K562 (cell line): ENCODE measurements at regions not wholly inside any gene's neighbourhood (a gene's known extent, or its start where the extent isn't known, plus 50 kb on each side); places are given as distances from the start of the nearest gene placed in this dataset.

Experiments used
- ATAC-seq: fragments of 200-7000 bp; cut with Tn5 transposase; 3 replicates; pipeline ENCODE4 v1.9.1; 2020; ENCODE audit warnings: moderate library complexity
- BruUV-seq: library from RNA; stranded (reverse); fragments of 400-500 nt; replicated peaks from 2 replicates; lab custom pipeline; 2021; lab: Mats Ljungman, UMichigan
- CTCF ChIA-PET: fragments of 300-600 bp; formaldehyde crosslinking; extraction: SDS; loops from one replicate; lab custom pipeline; 2021; ENCODE audit warnings: low intra/inter-chr PET ratio; lab: Yijun Ruan, JAX
- POLR2A ChIA-PET: fragments of 300-600, 350-650 bp; sonication (Branson Sonifier 250); formaldehyde crosslinking; extraction: SDS; loops from one replicate; lab custom pipeline; 2021; ENCODE audit warnings: antibody characterized with exemption, inconsistent platforms; lab: Yijun Ruan, JAX
- DNase-seq, 4 experiments: peaks; one replicate each; pipeline versions ENCODE4 v3.0.0 to v3.0.0-alpha.2; 2011 to 2018; ENCODE audit warnings: low spot score in 3 of 4, mixed read lengths in 3 of 4; ENCODE audit errors: extremely low read depth in 1 of 4
- FAIRE-seq: peaks from 2 replicates; lab custom pipeline; 2011; peaks lifted over from hg19 to GRCh38; lab: Jason Lieb, UNC
- H2AFZ ChIP-seq: 2 replicates; pipeline ENCODE4 v1.6.0; 2011; ENCODE audit warnings: low read depth, low read length, control low read depth, inconsistent platforms
- H3K27ac ChIP-seq: fragments of 200-600 bp; 3 replicates; pipeline ENCODE4 v1.8.0; 2011; ENCODE audit warnings: low read depth, mild to moderate bottlenecking, control low read depth, inconsistent platforms, low read length, moderate library complexity, mixed read lengths; ENCODE audit errors: extremely low read depth
- H3K27me3 ChIP-seq, 2 experiments: fragments of 300-600 bp in 1 of 2; 2 replicates in 1 of 2; 3 replicates in 1 of 2; pipeline versions ENCODE4 v1.6.0 to v1.8.0; 2011; ENCODE audit warnings: inconsistent platforms in 2 of 2, low read length in 2 of 2, mild to moderate bottlenecking in 1 of 2, mixed read lengths in 1 of 2, moderate library complexity in 1 of 2; ENCODE audit not compliant: control insufficient read depth in 2 of 2, insufficient read depth in 2 of 2
- H3K36me3 ChIP-seq: fragments of 300-600 bp; 3 replicates; pipeline ENCODE4 v1.8.0; 2011; ENCODE audit warnings: mild to moderate bottlenecking, low read length, inconsistent platforms; ENCODE audit not compliant: control insufficient read depth, insufficient read depth
- H3K4me1 ChIP-seq, 2 experiments: fragments of 200-600 bp in 1 of 2; replicated peaks in 1 of 2; 2 replicates in 1 of 2; 3 replicates in 1 of 2; pipeline versions ENCODE4 v1.5.1 to v1.8.0; 2011; ENCODE audit warnings: inconsistent platforms in 2 of 2, low read length in 2 of 2, mild to moderate bottlenecking in 1 of 2, mixed read lengths in 1 of 2, moderate library complexity in 1 of 2; ENCODE audit not compliant: control insufficient read depth in 2 of 2, insufficient read depth in 2 of 2
- H3K4me2 ChIP-seq: 2 replicates; pipeline ENCODE4 v1.6.1; 2011; ENCODE audit warnings: low read length, control low read depth, inconsistent platforms, mixed read lengths; ENCODE audit not compliant: insufficient read depth
- H3K4me3 ChIP-seq: fragments of 200-600 bp; sonication (generic), shearing (Covaris generic); 2 replicates; pipeline ENCODE4 v1.5.1; 2016; ENCODE audit warnings: control low read depth, inconsistent platforms
- H3K79me2 ChIP-seq: fragments of 200-600 bp; 3 replicates; pipeline ENCODE4 v1.8.0; 2011; ENCODE audit warnings: low read length, inconsistent platforms; ENCODE audit not compliant: control insufficient read depth, insufficient read depth
- H3K9ac ChIP-seq, 2 experiments: 2 replicates each; pipeline versions ENCODE4 v1.6.0 to v1.6.1; 2011; ENCODE audit warnings: low read depth in 2 of 2, low read length in 2 of 2, control low read depth in 1 of 2, inconsistent platforms in 1 of 2, mild to moderate bottlenecking in 1 of 2, mixed read lengths in 1 of 2; ENCODE audit not compliant: insufficient read depth in 1 of 2
- H3K9me1 ChIP-seq: one replicate; pipeline ENCODE4 v1.6.0; 2011; ENCODE audit warnings: inconsistent platforms, mild to moderate bottlenecking, low read length, moderate library complexity; ENCODE audit not compliant: control insufficient read depth, insufficient read depth
- H3K9me3 ChIP-seq: replicated peaks from 2 replicates; pipeline ENCODE4 v1.5.1; 2011; ENCODE audit warnings: low read depth, low read length, inconsistent platforms; ENCODE audit not compliant: control insufficient read depth, insufficient read depth
- H4K20me1 ChIP-seq: replicated peaks from 2 replicates; pipeline ENCODE4 v1.6.1; 2011; ENCODE audit warnings: low read length, inconsistent platforms, mixed read lengths; ENCODE audit not compliant: control insufficient read depth, insufficient read depth
- BACH1 ChIP-seq: fragments of 200-800 bp; sonication (Bioruptor generic); IDR thresholded peaks from 2 replicates; pipeline ENCODE4 v1.6.1; 2016; ENCODE audit warnings: missing genetic modification characterization, missing compliant biosample characterization
- EP300 ChIP-seq: IDR thresholded peaks from 2 replicates; pipeline ENCODE4 v1.6.1; 2012; ENCODE audit warnings: low read length, improper control_type of control experiment
- MBD1 ChIP-seq: fragments of 250-450 bp; sonication (Bioruptor Pico); IDR thresholded peaks from 2 replicates; pipeline ENCODE4 v1.8.0; 2022; ENCODE audit warnings: inconsistent platforms
- NFIC ChIP-seq: fragments of 450-650 bp; IDR thresholded peaks from 2 replicates; pipeline ENCODE4 v1.6.1; 2017; ENCODE audit warnings: mild to moderate bottlenecking, inconsistent platforms
- SRF ChIP-seq, 2 experiments: fragments of 250-450, 450-650 bp in 1 of 2; sonication (Bioruptor Pico) in 1 of 2; sonication (generic) in 1 of 2; formaldehyde crosslinking; IDR thresholded peaks; 2 replicates each; pipeline versions ENCODE4 v1.5.0 to v1.5.1; 2020 to 2022; ENCODE audit warnings: mild to moderate bottlenecking in 1 of 2, missing genetic modification reagents in 1 of 2
- XRCC3 ChIP-seq: fragments of 450-650 bp; IDR thresholded peaks from 2 replicates; pipeline ENCODE4 v1.6.1; 2017; ENCODE audit warnings: mild to moderate bottlenecking, moderate library complexity
- ZNF717 ChIP-seq: fragments of 250-450 bp; sonication (Bioruptor Pico); IDR thresholded peaks from 2 replicates; pipeline ENCODE4 v1.5.0; 2021
- WGBS: fragments of 100-300 bp; shearing (Covaris generic); methylation state at CpG from one replicate; pipeline ENCODE4 v1.1.6; 2016; ENCODE audit warnings: low coverage, mixed read lengths; ENCODE audit not compliant: insufficient coverage; ENCODE audit errors: missing lambda C conversion rate; 5-methylcytosine and 5-hydroxymethylcytosine counted together
- in situ Hi-C: fragments of 300-500 bp; cut with MboI; formaldehyde crosslinking; loops from 4 replicates; pipeline ENCODE4 v1.15.0; 2018; ENCODE audit warnings: inconsistent platforms, mixed read lengths
- intact Hi-C: fragments of 100-400 bp; cut with micrococcal nuclease; formaldehyde crosslinking; loops from 2 replicates; pipeline ENCODE4 v1.14.2; 2022
- TF ChIP-seq, protein P1 (sequence below): fragments of 450-650 bp; formaldehyde crosslinking; IDR thresholded peaks from 2 replicates; pipeline ENCODE4 v1.4.0; 2022; ENCODE audit warnings: mild to moderate bottlenecking, moderate library complexity

GRCh38 chr3:174725303-174725702, 133.8 kb upstream of the NAALADL2 start (continued):
- TF ChIP-seq MBD1 (CRISPR knock-in tag) = no peak
- no peak for TF ChIP-seq ZNF717 (CRISPR knock-in tag)
- no peak for TF ChIP-seq SRF (CRISPR knock-in tag; IDR thresholded peaks at IDR 0.05)
- no peak for TF ChIP-seq NFIC

DNA sequence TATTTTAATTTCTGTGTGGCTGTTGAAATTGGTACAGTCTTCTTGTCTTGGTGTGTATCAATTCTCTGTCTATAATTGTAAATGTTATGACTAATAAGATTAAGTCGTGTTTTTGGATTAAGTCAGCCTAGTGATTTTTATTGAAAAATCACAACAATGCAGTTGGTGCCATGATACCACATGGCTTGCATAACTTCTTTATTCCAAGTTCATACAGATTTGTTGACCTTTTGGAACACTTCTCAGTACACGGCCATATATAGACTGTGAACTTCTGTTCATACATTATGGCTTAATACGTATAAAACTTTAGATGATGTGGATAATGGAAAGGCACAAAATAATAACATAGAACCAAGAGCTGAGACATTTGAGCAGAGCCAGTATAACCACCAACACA, 121.2 kb upstream of the NAALADL2 start:
- ATAC-seq (no peak), DNase-seq (no peak), FAIRE-seq (no peak)
- TF ChIP-seq, protein P1, sequence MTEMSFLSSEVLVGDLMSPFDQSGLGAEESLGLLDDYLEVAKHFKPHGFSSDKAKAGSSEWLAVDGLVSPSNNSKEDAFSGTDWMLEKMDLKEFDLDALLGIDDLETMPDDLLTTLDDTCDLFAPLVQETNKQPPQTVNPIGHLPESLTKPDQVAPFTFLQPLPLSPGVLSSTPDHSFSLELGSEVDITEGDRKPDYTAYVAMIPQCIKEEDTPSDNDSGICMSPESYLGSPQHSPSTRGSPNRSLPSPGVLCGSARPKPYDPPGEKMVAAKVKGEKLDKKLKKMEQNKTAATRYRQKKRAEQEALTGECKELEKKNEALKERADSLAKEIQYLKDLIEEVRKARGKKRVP = no peak
- TF ChIP-seq XRCC3 (no peak), BACH1 (no peak), EP300 (no peak)
- no peak overlapping the region for H3K4me2 ChIP-seq
- intact Hi-C loops = no loop called here
- WGBS = 0% methylated on average over 3 of the region's 3 CpGs
- no peaks in the 10 kb centered on the region; the same call in 1 of the 2 replicates for H3K9me3 ChIP-seq
- no peaks in the 10 kb centered on the region for H3K79me2 ChIP-seq
- H3K4me3 ChIP-seq = no peak overlapping the region
- no peaks in the 10 kb centered on the region for H3K9me1 ChIP-seq
- ChIA-PET POLR2A (no interaction called here), CTCF (no interaction called here)
- H3K4me1 ChIP-seq = no peaks in the 10 kb centered on the region
- H4K20me1 ChIP-seq = no peaks in the 10 kb centered on the region
- H2AFZ ChIP-seq = no peak overlapping the region
- no peak overlapping the region for H3K9ac ChIP-seq
- in situ Hi-C loops = no loop called here
- no peaks in the 10 kb centered on the region for H3K36me3 ChIP-seq
- BruUV-seq = no TSS peak
- no peak overlapping the region for H3K27ac ChIP-seq
- no peaks in the 10 kb centered on the region for H3K27me3 ChIP-seq
